NCI-H1694 (cell line): ENCODE measurements at regions not wholly inside any gene's neighbourhood (a gene's known extent, or its start where the extent isn't known, plus 50 kb on each side); places are given as distances from the start of the nearest gene placed in this dataset.
"Not testable (repeated sequence)": the region's sequence is repeated elsewhere in the genome, so short reads cannot be mapped to it uniquely, and the experiment has no call there.

Experiments
- DNase-seq: peaks from one replicate; lab custom pipeline; 2025; lab: John Stamatoyannopoulos, UW

DNA sequence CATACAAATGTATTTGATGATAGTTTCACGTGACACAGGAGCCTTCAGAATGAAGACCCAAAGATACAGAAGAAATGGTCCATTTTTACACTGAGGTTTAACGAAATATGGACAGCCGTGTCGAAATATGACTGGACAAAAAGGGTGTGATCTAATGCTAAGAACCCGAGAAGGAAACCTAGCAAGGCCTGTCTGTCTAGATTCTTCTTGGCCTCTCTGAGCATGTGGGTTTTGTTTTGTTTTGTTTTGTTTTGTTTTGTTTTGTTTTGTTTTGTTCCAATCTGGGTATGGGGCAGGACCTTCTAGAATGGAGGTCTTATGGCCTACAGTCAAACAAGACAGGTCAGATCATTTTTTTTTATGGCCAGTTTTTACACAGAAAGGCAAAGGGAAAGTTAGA, 242.7 kb upstream of the STT3B start:
- DNase-seq, result no peak

DNA sequence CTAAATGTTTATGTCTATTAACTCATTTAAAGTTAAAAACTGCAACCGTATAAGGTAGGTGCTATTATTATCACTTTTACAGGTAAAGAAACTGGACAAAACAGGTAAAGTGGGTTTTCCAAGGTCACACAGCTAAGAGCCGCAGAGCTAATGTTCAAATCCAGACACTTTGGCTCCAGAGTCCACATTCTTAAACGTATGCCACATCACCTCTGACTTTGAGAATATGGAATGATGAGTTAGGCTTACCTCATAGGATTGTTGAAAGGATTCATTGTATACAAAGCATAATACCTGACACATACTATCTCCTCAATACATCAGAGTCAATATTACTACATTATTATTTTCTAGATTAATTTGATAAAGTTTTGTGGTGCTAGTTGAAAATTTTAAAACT, 240.9 kb upstream of the STT3B start:
- no peak for DNase-seq

DNA sequence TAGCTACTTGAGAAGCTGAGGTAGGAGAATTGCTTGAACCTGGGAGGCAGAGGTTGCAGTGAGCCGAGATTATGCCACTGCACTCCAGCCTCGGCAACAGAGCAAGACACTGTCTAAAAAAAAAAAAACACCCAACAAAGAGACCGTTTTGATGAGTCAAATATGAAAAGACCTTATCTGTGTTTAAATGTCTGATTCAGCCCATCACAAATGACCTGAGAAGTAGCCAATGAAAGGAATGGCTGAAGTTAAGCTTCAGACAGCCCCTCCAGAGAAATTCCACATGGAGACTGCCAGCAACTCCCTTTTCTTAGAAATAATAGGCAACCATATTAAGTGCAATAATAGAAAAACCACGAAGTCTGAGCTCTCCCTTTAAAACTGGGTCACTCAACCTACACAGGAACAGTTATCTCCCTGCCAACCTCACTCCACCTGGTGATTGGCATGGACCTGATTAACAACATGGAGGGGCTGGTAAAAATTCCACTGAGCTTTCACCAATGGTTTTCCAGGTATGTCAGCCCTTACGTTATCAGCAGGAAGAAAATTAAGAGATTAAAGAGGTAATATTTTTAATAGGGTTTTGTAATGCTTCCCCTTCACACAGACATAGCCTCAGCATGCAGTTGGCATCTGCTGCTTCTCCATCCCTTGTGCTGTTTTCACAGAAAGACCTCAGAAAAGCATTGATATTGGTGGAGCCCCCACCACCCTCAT, 238.1 kb upstream of the STT3B start:
- DNase-seq, result no peak

DNA sequence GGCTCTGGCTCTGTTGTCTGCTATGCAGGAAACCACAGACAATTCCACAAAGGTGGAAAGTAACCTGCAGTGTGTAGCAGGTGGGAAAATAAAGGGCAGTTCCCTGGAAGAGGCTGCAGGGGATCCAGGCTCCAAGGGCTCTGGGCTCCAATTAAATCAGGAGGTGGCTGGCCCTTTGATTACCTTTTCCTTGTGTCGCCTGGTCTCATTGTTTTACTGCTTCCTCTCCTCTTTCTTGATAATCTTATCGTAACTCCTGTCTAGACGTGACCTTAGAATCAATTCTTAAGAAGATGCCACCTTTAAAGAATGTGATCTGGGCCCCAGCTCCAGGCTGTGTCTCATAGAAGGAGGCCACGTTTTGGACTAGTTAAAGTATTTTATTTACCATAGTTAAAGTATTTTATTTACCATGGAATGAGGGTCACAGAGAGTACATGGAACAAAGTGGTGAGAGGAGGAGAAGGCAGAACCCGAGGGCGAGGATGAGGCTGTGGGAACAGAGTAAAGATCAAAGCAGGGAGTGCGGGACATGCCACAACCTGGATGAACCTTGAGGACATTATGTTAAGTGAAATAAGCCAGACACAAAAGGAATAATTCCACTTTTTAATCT, 237.5 kb upstream of the STT3B start:
- DNase-seq, result no peak

DNA sequence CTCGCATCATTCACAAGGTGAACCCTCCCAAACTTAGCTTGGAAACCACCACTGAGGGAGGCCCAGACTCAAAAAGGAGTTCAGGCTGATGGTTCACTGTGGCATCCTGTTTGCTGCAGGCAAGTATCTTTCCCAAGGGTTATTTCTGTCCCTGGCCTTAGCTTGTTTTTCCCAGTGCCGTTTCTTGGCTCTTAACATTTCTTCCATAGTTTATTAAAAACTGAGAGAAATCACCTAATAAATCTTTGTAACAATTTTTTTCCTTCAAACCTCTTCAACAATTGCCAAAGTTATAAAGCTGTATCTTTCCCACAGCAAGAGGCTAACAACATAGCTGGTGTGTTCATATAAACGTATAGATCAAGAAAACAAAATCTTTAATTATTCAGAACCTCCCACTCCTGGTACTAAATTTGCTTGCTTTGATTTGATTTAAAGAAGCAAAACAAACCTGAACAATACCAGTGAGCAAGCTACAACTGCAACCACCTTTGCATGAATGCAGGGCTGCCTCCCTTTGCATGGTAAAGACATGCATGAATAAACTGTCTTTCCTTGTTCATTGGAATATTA, 234.9 kb upstream of the STT3B start:
- no peak for DNase-seq

DNA sequence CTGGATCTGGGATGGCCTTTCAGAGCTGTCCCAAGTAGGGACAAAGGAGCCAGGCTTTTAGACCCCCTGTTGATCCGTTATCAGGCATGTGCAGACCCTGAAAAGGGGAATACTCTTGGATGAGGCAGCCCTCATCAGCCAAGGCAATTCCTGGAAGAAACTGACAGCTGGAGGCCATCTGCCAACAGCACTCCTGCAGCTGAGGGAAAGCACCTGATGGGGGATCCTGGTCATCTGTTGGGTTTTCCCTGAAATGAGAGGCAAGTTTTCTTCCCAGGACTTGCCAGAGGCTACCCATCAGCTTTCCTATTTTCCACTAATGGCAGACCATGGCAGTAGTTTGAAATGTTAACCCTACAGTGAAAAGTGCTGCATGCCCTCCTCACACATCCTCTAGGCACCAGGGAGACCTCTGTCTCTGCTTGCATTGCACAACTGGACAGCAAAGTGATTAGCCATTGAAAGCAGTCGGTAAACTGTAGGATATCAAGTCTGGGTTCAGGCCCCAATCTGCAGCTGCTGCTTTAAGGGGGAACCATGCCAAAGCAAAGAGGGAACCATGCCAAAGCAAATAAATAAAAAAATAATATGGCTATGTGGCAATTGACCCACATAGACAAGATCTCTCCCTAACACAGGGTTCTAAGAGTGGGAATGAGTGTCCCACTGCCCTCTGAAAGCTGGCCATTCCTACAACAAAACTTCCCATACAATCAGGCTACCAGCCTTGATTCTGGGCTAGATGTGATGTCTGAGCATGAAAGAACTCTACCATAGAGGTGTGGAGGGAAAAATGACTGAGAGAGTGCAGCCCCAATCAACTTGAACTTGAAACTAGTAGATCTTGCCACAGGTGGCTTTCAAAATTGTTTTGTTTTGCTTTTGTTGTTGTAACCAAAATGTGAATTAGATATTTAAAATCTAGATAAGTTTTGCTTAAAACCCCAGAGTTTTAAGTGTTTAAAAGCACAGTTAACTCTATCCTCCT, 232.0 kb upstream of the STT3B start:
- no peak for DNase-seq

DNA sequence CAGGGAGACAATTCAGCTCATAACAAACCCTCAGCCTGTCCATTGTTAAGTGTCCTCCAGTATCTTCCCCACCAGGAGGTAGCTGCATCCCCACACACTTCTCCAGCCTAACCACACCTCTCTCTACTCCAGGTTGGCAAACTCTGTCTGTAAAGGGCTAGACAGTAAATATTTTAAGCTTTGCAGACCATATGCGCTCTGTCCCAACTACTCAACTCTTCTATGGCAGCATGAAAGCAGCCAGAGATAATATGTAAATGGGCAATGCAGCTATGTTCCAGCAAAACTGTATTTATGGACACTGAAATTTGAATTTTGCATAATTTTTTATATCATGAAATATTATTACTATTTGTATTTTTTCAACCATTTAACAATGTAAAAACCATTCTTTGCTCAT, 230.4 kb upstream of the STT3B start:
- no peak for DNase-seq

DNA sequence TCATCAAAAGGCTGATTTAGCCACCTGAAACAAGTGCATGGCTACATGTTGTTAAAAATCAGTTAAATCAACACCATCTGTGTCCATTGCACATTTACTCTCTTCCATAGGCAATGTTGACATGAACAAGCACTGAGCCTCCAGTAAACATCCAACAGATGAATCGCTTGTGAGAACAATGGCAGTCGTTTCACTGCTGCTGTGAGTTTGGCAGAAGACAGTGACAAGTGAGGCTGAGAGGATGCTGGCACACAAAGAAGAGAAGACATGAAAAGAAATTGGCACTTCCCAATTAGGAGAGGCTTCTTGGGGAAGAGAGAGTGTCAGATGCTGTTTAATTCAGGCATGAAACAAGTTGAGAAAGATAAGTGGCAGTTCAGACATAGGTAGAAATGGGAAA, 227.4 kb upstream of the STT3B start:
- DNase-seq, result no peak

DNA sequence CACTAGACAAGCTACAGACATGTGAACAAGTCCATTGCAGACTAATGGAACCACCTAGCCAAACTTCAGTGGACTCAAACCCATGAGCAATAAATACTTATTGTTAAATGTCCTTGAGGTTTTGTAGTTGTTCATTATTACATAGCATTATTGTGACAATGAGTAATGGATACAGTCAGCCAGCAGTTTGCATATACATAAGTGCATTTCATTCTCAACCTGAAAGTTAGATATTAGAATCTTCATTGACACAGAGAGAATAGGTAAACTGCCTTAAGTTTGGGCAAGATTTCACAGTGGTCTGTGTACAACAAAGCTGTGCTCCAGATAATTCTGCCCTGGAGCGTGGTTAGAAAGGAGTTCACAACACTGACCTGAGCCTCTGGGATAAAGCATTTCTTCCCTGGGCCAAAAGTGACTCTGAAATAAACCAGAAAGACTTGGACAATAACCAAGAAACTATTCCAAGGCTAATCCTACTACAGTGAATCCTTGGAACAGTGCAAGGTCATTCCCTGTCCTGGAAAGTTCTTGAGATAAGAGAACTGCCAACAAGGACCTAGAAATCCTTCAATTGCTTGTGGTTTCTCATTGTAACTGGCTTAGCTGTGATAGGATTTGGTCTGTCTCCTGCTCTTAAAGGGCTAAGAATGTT, 225.5 kb upstream of the STT3B start:
- no peak for DNase-seq

DNA sequence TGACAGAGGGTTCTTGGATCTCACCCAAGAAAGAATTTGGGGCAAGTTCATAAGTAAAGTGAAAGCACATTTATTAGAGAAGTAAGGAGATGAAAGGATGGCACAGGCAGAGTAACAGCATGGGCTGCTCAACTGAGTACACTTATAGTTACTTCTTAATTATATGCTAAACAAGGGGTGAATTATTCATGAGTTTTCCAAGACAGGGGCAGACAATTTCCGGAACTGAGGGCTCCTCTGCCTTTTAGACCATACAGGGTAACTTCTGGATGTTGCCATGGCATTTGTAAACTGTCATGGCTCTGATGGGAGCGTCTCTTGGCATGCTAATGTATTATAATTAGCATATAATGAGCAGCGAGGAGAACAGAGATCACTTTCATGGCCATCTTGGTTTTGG, 221.2 kb upstream of the STT3B start:
- no peak for DNase-seq

DNA sequence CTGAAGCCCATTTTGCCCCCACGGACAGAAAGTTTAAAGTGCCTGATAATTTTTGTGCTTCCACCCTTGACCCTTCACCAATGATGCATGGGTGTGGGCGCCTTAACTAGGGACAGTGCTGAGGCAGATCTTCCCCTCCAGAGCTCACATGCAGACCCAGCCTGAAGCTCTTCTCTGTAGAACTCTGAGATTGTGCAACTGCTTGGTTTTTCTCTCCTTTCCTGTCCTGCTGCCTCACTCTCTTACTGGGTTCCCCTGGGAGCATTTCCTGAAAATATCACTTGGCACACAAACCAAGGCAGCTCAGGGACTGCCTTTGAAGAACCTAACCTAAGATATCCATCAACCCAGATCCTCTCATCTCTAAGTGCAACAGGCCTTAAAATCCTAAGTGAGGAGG, 220.3 kb upstream of the STT3B start:
- DNase-seq, result no peak

DNA sequence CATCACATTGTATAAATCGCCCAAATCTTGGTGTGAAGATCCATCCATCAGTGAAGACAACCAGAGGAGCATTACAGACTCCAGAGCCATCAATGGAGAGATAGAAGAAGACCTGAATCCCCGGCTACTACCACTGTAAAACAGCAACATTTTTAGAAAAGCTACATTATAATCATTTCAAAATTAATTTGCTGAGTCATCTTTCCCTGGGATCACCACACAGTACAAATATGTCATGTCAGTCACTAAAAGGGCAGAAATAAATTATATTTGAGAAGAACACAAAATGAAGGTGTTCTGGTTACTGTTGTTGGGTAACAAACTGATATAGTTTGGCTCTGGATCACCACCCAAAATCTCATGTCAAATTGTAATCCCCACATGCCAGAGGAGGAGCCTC, 218.5 kb upstream of the STT3B start:
- no peak for DNase-seq

DNA sequence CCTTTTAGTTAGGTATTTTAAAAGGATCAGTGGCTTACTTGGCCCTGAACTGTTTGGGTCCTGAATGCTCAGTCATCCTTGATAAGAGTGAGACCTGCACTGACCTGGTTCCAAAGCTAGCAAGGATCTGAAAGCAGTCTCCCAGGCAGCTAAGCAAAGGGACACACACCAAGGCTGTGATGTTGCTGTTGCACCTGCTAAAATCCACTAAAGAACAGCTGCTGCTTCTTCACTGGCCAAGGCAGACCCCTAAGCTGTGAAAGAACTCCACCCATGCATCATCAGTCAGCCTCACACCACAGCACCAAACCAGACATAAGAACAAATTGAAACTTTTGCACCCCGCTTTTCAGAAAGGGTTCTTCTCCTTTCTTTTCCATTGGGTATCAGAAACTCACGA, 213.4 kb upstream of the STT3B start:
- DNase-seq, result no peak

DNA sequence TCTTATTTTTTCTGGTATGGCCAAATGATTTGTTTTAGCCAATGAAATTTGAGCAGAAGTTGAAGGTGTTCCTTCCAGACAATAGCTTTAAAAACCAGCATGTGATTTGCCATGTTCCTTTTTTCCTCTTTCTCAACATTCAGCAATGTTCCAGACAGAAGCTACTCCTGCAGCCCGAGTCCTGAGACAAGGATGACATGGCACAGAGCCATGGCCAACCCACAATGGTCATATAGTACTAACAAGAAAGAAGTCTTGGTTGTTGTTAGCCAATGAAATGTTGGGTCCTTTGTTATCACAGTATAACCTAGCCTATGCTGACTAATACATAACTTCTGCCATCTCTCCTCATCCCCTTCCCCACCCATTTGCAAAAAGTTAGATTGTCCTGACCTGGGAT, 211.1 kb upstream of the STT3B start:
- DNase-seq, result no peak

DNA sequence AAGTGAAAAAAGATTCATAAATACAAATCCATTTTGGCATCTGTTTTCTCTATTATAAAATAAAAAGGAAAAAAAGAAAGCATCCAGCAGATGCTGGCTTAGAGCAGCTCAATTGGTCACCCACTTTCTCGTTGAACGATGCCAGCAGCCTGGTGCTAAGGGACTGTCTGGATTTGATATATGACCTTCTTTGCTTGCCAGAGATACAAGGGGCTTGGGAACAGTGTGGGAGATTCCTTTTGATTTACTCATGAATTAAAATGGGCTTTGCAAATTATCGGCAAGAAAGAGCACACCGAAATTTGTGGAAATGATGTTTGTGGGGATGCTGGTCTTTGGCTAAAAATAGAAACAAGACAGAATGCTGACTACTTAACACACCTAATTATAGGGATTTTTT, 210.3 kb upstream of the STT3B start:
- no peak for DNase-seq

DNA sequence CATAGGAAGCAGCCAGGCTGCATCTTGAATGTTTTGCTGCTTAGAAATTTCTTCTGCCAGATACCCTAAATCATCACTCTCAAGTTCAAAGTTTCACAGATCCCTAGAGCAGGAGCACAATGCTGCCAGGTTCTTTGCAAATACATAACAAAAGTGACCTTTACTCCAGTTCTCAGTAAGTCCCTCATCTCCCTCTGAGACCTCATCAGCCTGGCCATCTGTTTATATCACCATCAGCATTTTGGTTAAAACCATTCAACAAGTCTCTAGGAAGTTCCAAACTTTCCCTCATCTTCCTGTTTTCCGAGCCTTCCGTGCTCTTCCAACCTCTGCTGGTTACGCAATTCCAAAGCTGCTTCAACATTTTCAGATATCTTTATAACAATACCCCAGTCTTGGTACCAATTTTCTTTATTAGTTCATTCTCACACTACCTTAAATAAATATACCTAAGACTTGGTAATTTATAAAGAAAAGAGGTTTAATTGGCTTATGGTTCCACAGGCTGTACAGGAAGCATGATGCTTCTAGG, 204.8 kb upstream of the STT3B start:
- DNase-seq, result not testable (repeated sequence)

DNA sequence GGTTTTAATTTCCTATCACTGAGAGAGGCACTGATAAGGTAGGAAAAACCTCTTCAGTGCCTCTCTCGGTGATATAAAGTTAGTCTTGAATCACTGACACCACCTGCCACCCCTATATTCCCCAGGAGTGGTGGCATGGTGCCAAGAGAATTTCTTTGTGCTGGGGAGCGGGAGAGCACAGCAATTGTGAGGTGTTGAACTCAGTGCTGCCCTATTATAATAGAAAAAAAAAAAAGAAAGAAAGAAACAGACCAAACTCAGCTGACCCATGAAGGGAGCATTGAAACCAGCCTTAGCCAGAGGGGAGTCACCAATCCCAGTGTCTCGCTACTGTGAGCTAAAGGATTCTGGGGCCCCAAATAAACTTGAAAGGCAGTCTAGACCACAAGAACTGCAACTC, 201.4 kb upstream of the STT3B start:
- no peak for DNase-seq

DNA sequence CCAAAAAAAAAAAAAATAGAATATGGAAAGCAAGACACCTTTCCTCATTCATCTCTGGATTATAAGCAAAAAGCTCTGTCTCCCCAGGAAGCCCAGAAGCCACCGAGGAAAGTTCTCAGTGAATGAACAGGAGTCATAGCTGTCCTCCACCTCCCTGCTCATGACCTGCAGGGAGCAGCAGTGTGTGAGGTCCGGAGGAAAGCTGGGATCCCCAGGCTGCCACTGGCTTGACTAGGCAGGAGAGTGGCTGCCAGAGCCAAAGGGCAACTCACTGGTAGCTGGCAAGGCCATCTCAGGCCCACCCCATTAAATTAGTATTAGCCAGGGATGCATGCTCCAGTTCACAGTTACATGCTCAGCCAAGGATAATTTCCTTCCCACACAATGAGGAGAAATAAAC, 191.6 kb upstream of the STT3B start:
- no peak for DNase-seq

DNA sequence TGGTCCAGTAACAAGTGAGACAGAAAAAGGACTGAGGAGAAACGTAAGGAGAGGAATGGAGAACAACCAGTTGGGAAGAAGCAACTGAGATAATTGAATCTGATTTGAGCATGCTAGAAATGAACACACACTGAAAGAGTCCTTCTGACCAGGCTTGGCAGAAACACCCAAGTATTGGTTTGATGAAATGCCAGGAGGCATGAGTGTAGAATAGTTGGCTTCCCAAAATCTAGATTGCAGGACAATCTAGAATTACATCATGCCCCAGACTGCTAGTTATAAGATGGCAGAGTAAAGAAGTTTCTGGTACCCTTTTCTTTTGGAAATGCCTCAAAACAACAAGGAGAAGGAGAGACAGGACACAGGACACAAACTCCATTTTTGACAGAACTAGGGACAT, 189.7 kb upstream of the STT3B start:
- no peak for DNase-seq

DNA sequence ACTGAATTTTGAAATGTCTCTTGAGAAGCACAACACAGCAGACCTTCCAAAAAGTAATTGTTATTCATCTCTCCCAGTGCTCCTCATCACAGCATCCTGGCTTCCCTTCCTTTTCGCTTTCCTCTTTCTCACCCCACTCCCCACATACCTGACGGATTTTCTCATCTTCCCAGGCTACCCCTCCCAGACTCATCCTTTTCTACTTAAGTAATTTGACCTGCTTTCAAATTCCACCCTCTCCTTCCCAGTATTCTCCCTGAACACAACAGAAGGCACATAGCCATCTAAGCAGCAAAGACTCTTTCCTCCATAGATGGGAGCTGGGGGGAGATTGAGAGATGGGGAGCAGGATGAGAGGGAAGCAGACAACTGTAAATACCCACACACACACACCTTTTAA, 187.1 kb upstream of the STT3B start:
- DNase-seq, result no peak

DNA sequence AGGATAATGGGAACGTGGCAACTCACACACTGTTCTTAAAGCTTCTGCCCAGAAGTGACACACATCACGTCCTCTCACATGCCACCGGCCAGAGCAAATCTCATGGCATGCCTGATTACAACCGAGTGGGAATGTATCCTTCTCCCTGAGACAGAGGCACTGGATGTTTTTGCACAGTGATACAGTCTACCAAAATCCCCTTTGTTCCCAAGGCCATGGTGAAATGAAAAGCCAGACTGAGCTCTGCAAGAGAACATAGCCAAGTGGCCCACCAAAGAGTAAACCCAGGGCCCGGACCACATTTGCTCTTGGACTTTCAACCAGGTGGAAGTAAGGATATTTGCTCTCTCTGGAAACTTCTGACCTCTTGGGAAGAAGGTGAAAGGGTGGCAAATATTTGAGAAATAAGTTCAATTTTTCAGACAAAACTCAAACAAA, 186.2 kb upstream of the STT3B start:
- no peak for DNase-seq
